Naive B cell (primary cell): ENCODE measurements at regions not wholly inside any gene's neighbourhood (a gene's known extent, or its start where the extent isn't known, plus 50 kb on each side); places are given as distances from the start of the nearest gene placed in this dataset.

ENCODE experiments used
- ATAC-seq, 2 donors: fragments of 150-1000 bp; cut with Tn5 transposase; 2 replicates each; pipeline ENCODE4 v1.10.0; 2021; ENCODE audit warnings: low read depth in 2 of 2, mild to moderate bottlenecking in 2 of 2, moderate library complexity in 2 of 2
- DNase-seq: peaks from one replicate; pipeline ENCODE4 v3.0.0; 2022
- H3K27ac Mint-ChIP-seq, 6 donors: one replicate each; pipeline ENCODE4 v1.8.0; 2020 to 2022; ENCODE audit warnings: mild to moderate bottlenecking in 6 of 6, mixed read lengths in 6 of 6, moderate library complexity in 5 of 6, inconsistent platforms in 2 of 6
- H3K27me3 Mint-ChIP-seq, 3 donors: one replicate each; pipeline ENCODE4 v1.8.0; 2021 to 2022; ENCODE audit warnings: mixed read lengths in 3 of 3, mild to moderate bottlenecking in 1 of 3
- H3K36me3 Mint-ChIP-seq, 2 donors: one replicate each; pipeline ENCODE4 v1.8.0; 2020 to 2022; ENCODE audit warnings: mixed read lengths in 2 of 2, inconsistent platforms in 1 of 2, mild to moderate bottlenecking in 1 of 2
- H3K4me1 Mint-ChIP-seq, 3 donors: one replicate each; pipeline ENCODE4 v1.8.0; 2020 to 2022; ENCODE audit warnings: mixed read lengths in 3 of 3, inconsistent platforms in 1 of 3, mild to moderate bottlenecking in 1 of 3, moderate library complexity in 1 of 3
- H3K4me3 Mint-ChIP-seq, 8 donors: one replicate each; pipeline ENCODE4 v1.8.0; 2020 to 2022; ENCODE audit warnings: mild to moderate bottlenecking in 8 of 8, mixed read lengths in 8 of 8, moderate library complexity in 8 of 8, inconsistent platforms in 2 of 8
- H3K9me3 Mint-ChIP-seq, 7 donors: one replicate each; pipeline ENCODE4 v1.8.0; 2020 to 2022; ENCODE audit warnings: mixed read lengths in 7 of 7, mild to moderate bottlenecking in 5 of 7, inconsistent platforms in 2 of 7, moderate library complexity in 1 of 7

DNA sequence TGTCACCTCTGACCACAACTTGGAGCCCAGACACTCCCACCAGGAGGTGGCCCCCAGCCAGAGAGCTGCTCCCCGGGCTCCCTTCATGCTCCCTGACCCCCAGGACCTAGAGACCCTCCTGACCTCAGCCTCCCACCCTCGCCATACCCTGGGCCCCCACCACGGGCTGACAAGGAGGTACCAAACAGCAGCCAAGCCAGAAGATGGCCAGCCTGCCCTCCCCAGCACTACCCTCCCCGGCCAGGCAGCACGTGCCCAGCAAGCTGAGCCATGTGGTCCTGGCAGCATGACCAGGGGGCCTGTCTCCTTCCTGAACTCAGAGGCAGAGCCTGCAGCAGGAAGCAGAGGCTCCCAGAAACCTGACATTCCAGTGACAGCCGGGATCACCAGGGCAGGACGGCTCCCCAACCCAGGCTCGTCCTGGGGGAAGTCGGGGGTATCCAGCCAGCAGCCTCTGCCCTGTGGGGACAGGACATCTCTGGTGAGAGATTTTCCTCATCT lies 69.4 kb upstream of the GPC1 start:
- Mint-ChIP-seq H3K4me3 (no peak overlapping the region), H3K27me3 (peaks cover 0 to 5% (median 0%) of the 10 kb centered on the region in 3 donors), H3K9me3 (peaks cover 2 to 12% (median 9%) of the 10 kb centered on the region in 7 donors), H3K4me1 (no peaks in the 10 kb centered on the region), H3K36me3 (peaks cover 3 to 4% of the 10 kb centered on the region in 2 donors), H3K27ac (no peak overlapping the region)
- no peak for ATAC-seq
- DNase-seq: no peak

DNA sequence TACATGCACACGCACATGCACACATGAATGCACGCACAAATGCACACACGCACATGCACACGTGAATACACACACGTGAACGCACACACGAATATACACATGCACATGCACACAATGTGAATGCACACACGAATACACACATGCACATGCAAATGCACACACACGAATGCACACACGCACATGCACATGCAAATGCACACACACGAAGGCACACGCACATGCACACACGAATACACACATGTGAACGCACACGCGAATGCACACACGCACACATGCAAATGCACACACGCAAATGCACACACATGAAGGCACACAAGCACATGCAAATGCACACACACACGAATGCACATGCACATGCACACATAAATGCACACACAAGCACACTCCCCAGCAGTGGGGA lies 68.6 kb upstream of the GPC1 start:
- peaks cover 0 to 4% (median 1%) of the 10 kb centered on the region in 7 donors for H3K9me3 Mint-ChIP-seq
- H3K4me3 Mint-ChIP-seq: no peak overlapping the region
- no peak overlapping the region for H3K27ac Mint-ChIP-seq
- no peaks in the 10 kb centered on the region for H3K36me3 Mint-ChIP-seq
- H3K27me3 Mint-ChIP-seq: peaks cover 0 to 5% (median 0%) of the 10 kb centered on the region in 3 donors
- no peak for ATAC-seq
- H3K4me1 Mint-ChIP-seq: no peaks in the 10 kb centered on the region
- no peak for DNase-seq

GRCh38 chr2:240367721-240368120 lies 67.7 kb upstream of the GPC1 start:
- Mint-ChIP-seq H3K36me3 (no peaks in the 10 kb centered on the region), H3K27ac (no peak overlapping the region), H3K4me1 (no peaks in the 10 kb centered on the region), H3K4me3 (no peak overlapping the region), H3K27me3 (peaks cover 0 to 5% (median 0%) of the 10 kb centered on the region in 3 donors), H3K9me3 (no peaks in the 10 kb centered on the region)
- ATAC-seq: no peak
- DNase-seq: no peak

DNA sequence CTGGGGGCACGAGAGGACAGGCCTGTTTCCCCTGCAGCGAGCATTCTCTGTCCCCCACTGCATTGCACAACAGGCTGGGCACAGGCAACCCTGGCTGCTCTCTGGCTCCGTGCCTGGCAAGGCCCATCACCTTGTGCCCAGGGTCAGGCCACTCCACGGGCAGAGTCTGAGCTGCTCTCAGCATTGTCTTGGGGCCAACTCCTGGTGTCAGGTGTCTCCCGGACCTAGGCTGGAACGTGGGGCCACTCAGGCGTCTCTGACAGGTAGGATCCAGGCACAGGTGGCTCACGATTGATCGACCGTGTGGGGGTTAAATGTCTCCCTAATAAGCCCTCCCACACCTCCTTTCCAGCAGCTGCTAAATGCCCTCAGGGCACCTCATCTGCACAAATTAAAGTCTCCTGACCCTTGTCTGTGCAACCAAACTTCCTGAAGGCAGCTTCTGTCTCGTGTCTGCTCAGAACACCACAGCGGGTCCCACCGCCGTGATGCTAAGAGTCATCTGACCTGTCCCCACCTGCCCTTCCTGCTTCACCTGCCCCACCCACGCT lies 66.6 kb upstream of the GPC1 start:
- ATAC-seq (no peak), DNase-seq (no peak)
- no peaks in the 10 kb centered on the region for H3K4me1 Mint-ChIP-seq
- no peaks in the 10 kb centered on the region for H3K36me3 Mint-ChIP-seq
- H3K4me3 Mint-ChIP-seq: no peak overlapping the region
- no peaks in the 10 kb centered on the region for H3K9me3 Mint-ChIP-seq
- no peak overlapping the region for H3K27ac Mint-ChIP-seq
- peaks cover 0 to 5% (median 0%) of the 10 kb centered on the region in 3 donors for H3K27me3 Mint-ChIP-seq

DNA sequence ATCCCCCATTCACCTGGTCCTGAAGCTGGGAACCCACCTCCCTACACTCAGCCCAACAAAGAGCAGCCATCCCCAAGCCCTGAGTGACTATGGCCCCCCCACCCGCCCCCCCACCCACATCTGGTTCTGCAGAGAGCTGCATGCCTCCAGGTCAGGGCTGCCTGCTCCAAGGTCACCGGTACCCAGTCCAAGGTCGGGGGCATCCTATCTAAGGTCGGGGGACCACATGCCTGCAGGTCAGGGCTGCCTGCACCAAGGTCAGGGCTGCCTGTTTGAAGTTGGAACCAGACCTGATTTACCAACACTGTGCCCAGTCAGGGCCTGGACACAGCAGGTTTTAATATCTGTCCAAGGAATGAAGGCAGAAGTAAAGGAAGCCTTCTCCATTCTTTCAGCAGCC lies 66.1 kb upstream of the GPC1 start:
- H3K4me3 Mint-ChIP-seq: no peak overlapping the region
- peaks cover 0 to 5% (median 0%) of the 10 kb centered on the region in 3 donors for H3K27me3 Mint-ChIP-seq

DNA sequence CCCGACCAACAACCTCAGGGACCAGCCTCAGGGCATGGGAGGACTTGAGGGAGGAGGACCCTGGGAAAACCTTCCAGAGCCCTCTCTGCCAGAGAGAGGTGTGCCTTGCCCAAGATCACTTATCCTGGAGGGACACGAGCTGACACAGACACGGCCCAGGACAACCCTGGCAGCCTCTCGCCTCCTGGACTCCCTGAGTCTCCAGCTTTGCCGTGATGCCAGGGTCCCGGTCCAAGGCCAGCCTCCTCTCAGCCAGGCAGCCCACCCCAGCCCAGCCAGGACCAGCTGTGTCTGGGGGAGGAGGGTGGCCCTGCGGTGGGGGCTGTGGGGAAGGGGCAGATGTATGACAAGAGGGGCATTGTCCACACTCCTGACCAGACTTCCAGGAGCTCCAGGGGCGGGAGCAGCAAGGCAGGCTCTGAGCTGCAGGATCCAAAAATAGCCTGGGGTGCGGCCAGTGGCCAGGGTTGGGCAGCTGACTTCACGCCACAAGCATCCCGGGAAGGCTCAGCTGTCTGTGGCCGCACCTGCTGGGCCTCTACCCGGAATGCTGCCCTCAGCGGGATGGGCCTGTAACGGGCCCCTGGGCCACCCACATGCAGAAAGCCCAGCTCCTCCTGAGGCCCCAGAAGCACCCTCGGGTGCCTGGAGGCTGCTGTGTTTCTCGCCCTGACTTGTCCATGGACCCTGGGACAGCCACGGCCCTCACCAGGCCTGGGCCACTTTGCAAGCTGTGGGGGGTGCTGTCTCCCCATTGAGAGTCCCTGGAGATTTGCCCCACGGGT lies 65.5 kb upstream of the GPC1 start:
- Mint-ChIP-seq H3K9me3 (no peaks in the 10 kb centered on the region), H3K27ac (no peak overlapping the region), H3K4me1 (no peaks in the 10 kb centered on the region), H3K36me3 (no peaks in the 10 kb centered on the region), H3K27me3 (peaks cover 0 to 5% (median 0%) of the 10 kb centered on the region in 3 donors), H3K4me3 (no peak overlapping the region)
- ATAC-seq: no peak
- DNase-seq: no peak

More for the DNA sequence above, 66.1 kb upstream of the GPC1 start:
- Mint-ChIP-seq H3K4me1 (no peaks in the 10 kb centered on the region), H3K36me3 (no peaks in the 10 kb centered on the region), H3K9me3 (no peaks in the 10 kb centered on the region), H3K27ac (no peak overlapping the region)
- no peak for DNase-seq
- ATAC-seq: no peak

GRCh38 chr2:240371129-240372000 lies 64.1 kb upstream of the GPC1 start:
- Mint-ChIP-seq H3K4me3 (no peak overlapping the region), H3K36me3 (no peaks in the 10 kb centered on the region), H3K4me1 (no peaks in the 10 kb centered on the region), H3K27ac (no peak overlapping the region), H3K27me3 (peaks cover 7 to 17% (median 8%) of the 10 kb centered on the region in 3 donors), H3K9me3 (no peaks in the 10 kb centered on the region)
- no peak for ATAC-seq
- no peak for DNase-seq

DNA sequence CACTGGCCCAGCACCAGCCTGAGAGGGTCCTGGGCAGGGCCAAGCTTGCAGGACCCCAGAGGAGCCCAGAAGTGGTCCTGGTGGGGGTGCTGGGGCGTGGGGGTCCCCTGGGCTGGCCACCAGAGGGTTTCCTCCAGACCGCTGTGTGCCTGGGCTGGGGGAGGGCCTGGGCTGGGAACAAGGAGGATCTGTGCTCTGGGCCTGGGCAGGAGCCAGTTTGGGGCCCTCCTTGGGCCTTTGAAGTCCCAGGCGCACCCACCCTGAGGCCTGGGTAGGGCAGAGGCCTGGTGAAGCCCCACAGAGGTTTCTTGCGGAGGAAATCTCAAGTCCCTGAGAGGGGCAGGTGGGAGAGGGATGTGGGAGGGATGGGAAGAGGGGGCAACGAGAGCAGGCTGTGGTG lies 63.4 kb upstream of the GPC1 start:
- ATAC-seq (no peak), DNase-seq (no peak)
- Mint-ChIP-seq H3K4me3 (no peak overlapping the region), H3K4me1 (no peaks in the 10 kb centered on the region), H3K27me3 (peaks cover 7 to 19% (median 8%) of the 10 kb centered on the region in 3 donors), H3K36me3 (no peaks in the 10 kb centered on the region), H3K27ac (no peak overlapping the region), H3K9me3 (no peaks in the 10 kb centered on the region)

- Mint-ChIP-seq H3K36me3 (no peaks in the 10 kb centered on the region), H3K27ac (no peak overlapping the region), H3K4me1 (no peaks in the 10 kb centered on the region), H3K27me3 (peaks cover 7 to 19% (median 8%) of the 10 kb centered on the region in 3 donors), H3K4me3 (no peak overlapping the region), H3K9me3 (no peaks in the 10 kb centered on the region)
- no peak for ATAC-seq
- no peak for DNase-seq
Measured at GRCh38 chr2:240373289-240373885, 62.1 kb upstream of the GPC1 start.

GRCh38 chr2:240374085-240374907 lies 61.2 kb upstream of the GPC1 start:
- peaks cover 7 to 19% (median 8%) of the 10 kb centered on the region in 3 donors for H3K27me3 Mint-ChIP-seq
- no peaks in the 10 kb centered on the region for H3K36me3 Mint-ChIP-seq
- no peak overlapping the region for H3K4me3 Mint-ChIP-seq
- DNase-seq (no peak), ATAC-seq (no peak)
- H3K9me3 Mint-ChIP-seq: peaks cover 0 to 1% (median 0%) of the 10 kb centered on the region in 7 donors
- H3K27ac Mint-ChIP-seq: no peak overlapping the region
- H3K4me1 Mint-ChIP-seq: no peaks in the 10 kb centered on the region

- H3K4me1 Mint-ChIP-seq: no peaks in the 10 kb centered on the region
- no peak for DNase-seq
- H3K27ac Mint-ChIP-seq: no peak overlapping the region
- H3K27me3 Mint-ChIP-seq: peaks cover 7 to 19% (median 11%) of the 10 kb centered on the region in 3 donors
- H3K4me3 Mint-ChIP-seq: no peak overlapping the region
- no peak for ATAC-seq
- H3K9me3 Mint-ChIP-seq: peaks cover 0 to 6% (median 0%) of the 10 kb centered on the region in 7 donors
- H3K36me3 Mint-ChIP-seq: no peaks in the 10 kb centered on the region
Measured at GRCh38 chr2:240375024-240375645, 60.3 kb upstream of the GPC1 start.

DNA sequence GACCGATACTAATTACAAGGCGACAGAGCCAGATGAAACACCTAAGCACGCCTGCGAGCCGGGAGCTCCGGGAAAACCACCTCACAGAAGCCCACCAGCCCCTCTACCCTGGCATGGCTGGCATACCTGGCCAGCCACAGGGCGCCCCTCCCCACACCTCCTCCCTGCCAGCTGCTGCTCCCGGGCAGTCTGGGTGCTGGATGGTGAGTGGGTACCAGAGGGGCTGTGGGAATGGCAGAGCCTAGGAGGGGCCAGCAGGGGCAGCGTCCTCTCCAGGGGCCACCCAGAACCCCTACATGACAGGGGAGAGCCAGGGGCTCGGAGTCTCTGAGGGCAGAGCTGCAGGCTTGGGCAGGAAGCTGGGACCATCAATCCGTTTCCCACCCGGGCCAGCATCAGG lies 58.7 kb upstream of the GPC1 start:
- Mint-ChIP-seq H3K4me3 (no peak overlapping the region), H3K9me3 (peaks cover 0 to 13% (median 3%) of the 10 kb centered on the region in 7 donors), H3K27ac (no peak overlapping the region), H3K4me1 (no peaks in the 10 kb centered on the region), H3K36me3 (no peaks in the 10 kb centered on the region), H3K27me3 (peaks cover 7 to 14% (median 11%) of the 10 kb centered on the region in 3 donors)
- ATAC-seq: no peak
- DNase-seq: no peak
